Right lobe of liver (tissue), 4 donors: ENCODE measurements at regions not wholly inside any gene's neighbourhood (a gene's known extent, or its start where the extent isn't known, plus 50 kb on each side); places are given as distances from the start of the nearest gene placed in this dataset.

Source experiments
- POLR2A ChIP-seq: fragments of 450-650 bp; IDR thresholded peaks from one replicate; pipeline ENCODE4 v1.6.1; 2017; ENCODE audit warnings: antibody characterized with exemption, mild to moderate bottlenecking
- TF ChIP-seq, protein P1 (sequence below), 4 donors: fragments of 200-600 bp in 3 of 4; fragments of 450-650 bp in 1 of 4; IDR thresholded peaks; one replicate each; pipeline versions ENCODE4 v1.5.1 to v1.8.0; 2016 to 2022; ENCODE audit warnings: antibody characterized with exemption in 4 of 4, mild to moderate bottlenecking in 2 of 4
- donor health status: DM: no; HTN: no; CAD: no.
- donor health status: DM: no; HTN: no; CAD: no.
- donor health status: DM: no; HTN: yes; CAD: no.

DNA sequence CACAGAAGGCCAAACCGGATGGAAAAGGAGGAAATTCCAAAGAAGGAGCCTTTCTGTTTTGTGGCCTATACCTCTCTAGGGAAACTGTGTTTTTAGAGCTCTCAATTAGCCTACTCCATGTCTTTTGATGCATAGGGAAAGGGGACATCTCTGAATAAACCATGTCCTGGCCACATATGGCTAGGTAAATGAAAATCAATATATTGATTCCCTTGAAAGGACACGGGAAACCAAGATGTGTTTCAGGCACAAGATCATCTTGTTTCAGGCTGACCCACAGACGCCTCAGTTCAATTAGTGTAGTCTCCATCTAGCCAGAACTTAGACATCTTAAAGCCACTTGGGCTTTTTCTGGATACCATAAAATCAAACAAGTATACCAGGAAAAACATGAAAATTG, 363.1 kb downstream of the ENC1 start:
- TF ChIP-seq, protein P1, sequence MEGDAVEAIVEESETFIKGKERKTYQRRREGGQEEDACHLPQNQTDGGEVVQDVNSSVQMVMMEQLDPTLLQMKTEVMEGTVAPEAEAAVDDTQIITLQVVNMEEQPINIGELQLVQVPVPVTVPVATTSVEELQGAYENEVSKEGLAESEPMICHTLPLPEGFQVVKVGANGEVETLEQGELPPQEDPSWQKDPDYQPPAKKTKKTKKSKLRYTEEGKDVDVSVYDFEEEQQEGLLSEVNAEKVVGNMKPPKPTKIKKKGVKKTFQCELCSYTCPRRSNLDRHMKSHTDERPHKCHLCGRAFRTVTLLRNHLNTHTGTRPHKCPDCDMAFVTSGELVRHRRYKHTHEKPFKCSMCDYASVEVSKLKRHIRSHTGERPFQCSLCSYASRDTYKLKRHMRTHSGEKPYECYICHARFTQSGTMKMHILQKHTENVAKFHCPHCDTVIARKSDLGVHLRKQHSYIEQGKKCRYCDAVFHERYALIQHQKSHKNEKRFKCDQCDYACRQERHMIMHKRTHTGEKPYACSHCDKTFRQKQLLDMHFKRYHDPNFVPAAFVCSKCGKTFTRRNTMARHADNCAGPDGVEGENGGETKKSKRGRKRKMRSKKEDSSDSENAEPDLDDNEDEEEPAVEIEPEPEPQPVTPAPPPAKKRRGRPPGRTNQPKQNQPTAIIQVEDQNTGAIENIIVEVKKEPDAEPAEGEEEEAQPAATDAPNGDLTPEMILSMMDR (IDR thresholded peaks at IDR 0.05), result no peak
- TF ChIP-seq POLR2A, result no peak
